ENCODE measurements at regions not wholly inside any gene's neighbourhood (a gene's known extent, or its start where the extent isn't known, plus 50 kb on each side); places are given as distances from the start of the nearest gene placed in this dataset.

DNA sequence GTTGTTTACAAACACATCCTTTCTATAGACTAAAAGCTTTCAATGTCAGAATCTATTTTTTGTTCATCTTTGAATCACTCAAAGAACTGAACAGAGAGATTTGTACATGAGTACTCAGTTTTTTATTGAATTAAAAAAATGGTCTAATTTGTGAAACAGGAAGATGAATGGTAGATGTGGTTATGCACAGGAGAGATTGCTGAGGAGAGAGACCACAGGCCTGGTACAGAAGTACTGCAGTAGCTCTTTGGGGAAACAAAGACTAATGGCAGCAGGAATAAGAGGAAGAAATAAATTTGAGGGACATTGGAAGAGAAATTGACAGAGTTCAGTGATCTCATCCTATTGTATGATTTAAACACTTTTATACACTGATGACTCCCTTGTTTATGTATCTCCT, 222.0 kb upstream of the ARGLU1 start:
- TF ChIP-seq, protein P1, sequence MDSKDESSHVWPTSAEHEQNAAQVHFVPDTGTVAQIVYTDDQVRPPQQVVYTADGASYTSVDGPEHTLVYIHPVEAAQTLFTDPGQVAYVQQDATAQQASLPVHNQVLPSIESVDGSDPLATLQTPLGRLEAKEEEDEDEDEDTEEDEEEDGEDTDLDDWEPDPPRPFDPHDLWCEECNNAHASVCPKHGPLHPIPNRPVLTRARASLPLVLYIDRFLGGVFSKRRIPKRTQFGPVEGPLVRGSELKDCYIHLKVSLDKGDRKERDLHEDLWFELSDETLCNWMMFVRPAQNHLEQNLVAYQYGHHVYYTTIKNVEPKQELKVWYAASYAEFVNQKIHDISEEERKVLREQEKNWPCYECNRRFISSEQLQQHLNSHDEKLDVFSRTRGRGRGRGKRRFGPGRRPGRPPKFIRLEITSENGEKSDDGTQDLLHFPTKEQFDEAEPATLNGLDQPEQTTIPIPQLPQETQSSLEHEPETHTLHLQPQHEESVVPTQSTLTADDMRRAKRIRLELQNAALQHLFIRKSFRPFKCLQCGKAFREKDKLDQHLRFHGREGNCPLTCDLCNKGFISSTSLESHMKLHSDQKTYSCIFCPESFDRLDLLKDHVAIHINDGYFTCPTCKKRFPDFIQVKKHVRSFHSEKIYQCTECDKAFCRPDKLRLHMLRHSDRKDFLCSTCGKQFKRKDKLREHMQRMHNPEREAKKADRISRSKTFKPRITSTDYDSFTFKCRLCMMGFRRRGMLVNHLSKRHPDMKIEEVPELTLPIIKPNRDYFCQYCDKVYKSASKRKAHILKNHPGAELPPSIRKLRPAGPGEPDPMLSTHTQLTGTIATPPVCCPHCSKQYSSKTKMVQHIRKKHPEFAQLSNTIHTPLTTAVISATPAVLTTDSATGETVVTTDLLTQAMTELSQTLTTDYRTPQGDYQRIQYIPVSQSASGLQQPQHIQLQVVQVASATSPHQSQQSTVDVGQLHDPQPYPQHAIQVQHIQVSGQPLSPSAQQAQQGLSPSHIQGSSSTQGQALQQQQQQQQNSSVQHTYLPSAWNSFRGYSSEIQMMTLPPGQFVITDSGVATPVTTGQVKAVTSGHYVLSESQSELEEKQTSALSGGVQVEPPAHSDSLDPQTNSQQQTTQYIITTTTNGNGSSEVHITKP (IDR thresholded peaks at IDR 0.05; ENCODE audit: partially characterized antibody), result no peak
- TF ChIP-seq POLR2AphosphoS5 (IDR thresholded peaks at IDR 0.05; ENCODE audit: control insufficient read depth, insufficient read depth, low read depth, low read length) (no peak), RCOR1 (IDR thresholded peaks at IDR 0.05; ENCODE audit: borderline replicate concordance in 1 of 2, low read depth in 2 of 2, low read length in 2 of 2) (no peak)

All from K562 (cell line).